OCI-LY7 (cell line): ENCODE measurements at regions not wholly inside any gene's neighbourhood (a gene's known extent, or its start where the extent isn't known, plus 50 kb on each side); places are given as distances from the start of the nearest gene placed in this dataset.

Experiments
- BruUV-seq: library from RNA; stranded (reverse); fragments of 400-500 nt; replicated peaks from 2 replicates; lab custom pipeline; 2021; lab: Mats Ljungman, UMichigan
- CTCF ChIA-PET: fragments of 300-600 bp; sonication (Branson Sonifier 250); formaldehyde crosslinking; loops from one replicate; lab custom pipeline; 2022; ENCODE audit warnings: antibody characterized with exemption; ENCODE audit not compliant: unreplicated experiment; lab: Charles Lee
- POLR2A ChIA-PET: fragments of 300-600 bp; sonication (Branson Sonifier 250); formaldehyde crosslinking; loops from one replicate; lab custom pipeline; 2022; ENCODE audit warnings: antibody characterized with exemption; lab: Charles Lee
- DNase-seq: peaks from one replicate; pipeline ENCODE4 v3.0.0-alpha.2; 2015; ENCODE audit warnings: low spot score
- H2AFZ ChIP-seq: fragments of 200-600 bp; sonication (generic), shearing (Covaris generic); 2 replicates; pipeline ENCODE4 v1.6.1; 2014; ENCODE audit warnings: mild to moderate bottlenecking, antibody characterized with exemption, low read length, moderate library complexity
- H3K27ac ChIP-seq: fragments of 200-600 bp; sonication (generic); 2 replicates; pipeline ENCODE4 v1.5.1; 2014; ENCODE audit warnings: mixed run types, low read depth, mild to moderate bottlenecking, moderate library complexity, low read length, inconsistent platforms; ENCODE audit not compliant: poor library complexity, severe bottlenecking
- H3K36me3 ChIP-seq: fragments of 200-600 bp; sonication (generic); 2 replicates; pipeline ENCODE4 v1.6.1; 2014; ENCODE audit warnings: mild to moderate bottlenecking, antibody characterized with exemption, low read length, moderate library complexity, mixed read lengths; ENCODE audit not compliant: insufficient read depth
- H3K4me1 ChIP-seq: fragments of 200-600 bp; sonication (generic); 2 replicates; pipeline ENCODE4 v1.5.1; 2014; ENCODE audit warnings: mild to moderate bottlenecking, low read length; ENCODE audit not compliant: insufficient read depth, poor library complexity, severe bottlenecking
- H3K4me2 ChIP-seq: fragments of 200-600 bp; sonication (generic); 2 replicates; pipeline ENCODE4 v1.6.1; 2014; ENCODE audit warnings: mild to moderate bottlenecking, low read length
- H3K4me3 ChIP-seq: fragments of 200-600 bp; sonication (generic); 2 replicates; pipeline ENCODE4 v1.5.1; 2014; ENCODE audit warnings: mild to moderate bottlenecking, low read depth, low read length; ENCODE audit not compliant: poor library complexity, severe bottlenecking
- H3K79me2 ChIP-seq: fragments of 200-600 bp; sonication (generic); 2 replicates; pipeline ENCODE4 v1.6.1; 2016; ENCODE audit warnings: low read depth, mild to moderate bottlenecking, low read length, moderate library complexity, mixed read lengths; ENCODE audit not compliant: insufficient read depth
- H3K9me2 ChIP-seq: fragments of 200-600 bp; sonication (generic); 2 replicates; pipeline ENCODE4 v1.6.1; 2016; ENCODE audit warnings: mild to moderate bottlenecking, low read length, mixed read lengths; ENCODE audit not compliant: insufficient read depth
- H3K9me3 ChIP-seq: fragments of 200-600 bp; sonication (generic); 2 replicates; pipeline ENCODE4 v1.6.1; 2014; ENCODE audit warnings: mild to moderate bottlenecking, mixed run types, low read length, mixed read lengths
- H4K20me1 ChIP-seq: fragments of 200-600 bp; sonication (generic); 2 replicates; pipeline ENCODE4 v1.6.1; 2014; ENCODE audit warnings: mild to moderate bottlenecking, antibody characterized with exemption, low read length, moderate library complexity, mixed read lengths; ENCODE audit not compliant: insufficient read depth
- CTCF ChIP-seq: fragments of 200-600 bp; sonication (generic); conservative IDR thresholded peaks from 2 replicates; pipeline ENCODE4 v1.5.1; 2014; ENCODE audit warnings: mild to moderate bottlenecking, antibody characterized with exemption, low read length, moderate library complexity, mixed read lengths
- EZH2phosphoT487 ChIP-seq: fragments of 200-600 bp; sonication (generic); IDR thresholded peaks from 2 replicates; pipeline ENCODE4 v1.6.1; 2018; ENCODE audit warnings: low read depth, borderline replicate concordance, mild to moderate bottlenecking, mixed run types, antibody characterized with exemption, low read length, moderate library complexity, mixed read lengths
- intact Hi-C: fragments of 100-400 bp; cut with micrococcal nuclease; formaldehyde crosslinking; loops from one replicate; pipeline ENCODE4 v1.10.0; 2022; ENCODE audit not compliant: unreplicated experiment

DNA sequence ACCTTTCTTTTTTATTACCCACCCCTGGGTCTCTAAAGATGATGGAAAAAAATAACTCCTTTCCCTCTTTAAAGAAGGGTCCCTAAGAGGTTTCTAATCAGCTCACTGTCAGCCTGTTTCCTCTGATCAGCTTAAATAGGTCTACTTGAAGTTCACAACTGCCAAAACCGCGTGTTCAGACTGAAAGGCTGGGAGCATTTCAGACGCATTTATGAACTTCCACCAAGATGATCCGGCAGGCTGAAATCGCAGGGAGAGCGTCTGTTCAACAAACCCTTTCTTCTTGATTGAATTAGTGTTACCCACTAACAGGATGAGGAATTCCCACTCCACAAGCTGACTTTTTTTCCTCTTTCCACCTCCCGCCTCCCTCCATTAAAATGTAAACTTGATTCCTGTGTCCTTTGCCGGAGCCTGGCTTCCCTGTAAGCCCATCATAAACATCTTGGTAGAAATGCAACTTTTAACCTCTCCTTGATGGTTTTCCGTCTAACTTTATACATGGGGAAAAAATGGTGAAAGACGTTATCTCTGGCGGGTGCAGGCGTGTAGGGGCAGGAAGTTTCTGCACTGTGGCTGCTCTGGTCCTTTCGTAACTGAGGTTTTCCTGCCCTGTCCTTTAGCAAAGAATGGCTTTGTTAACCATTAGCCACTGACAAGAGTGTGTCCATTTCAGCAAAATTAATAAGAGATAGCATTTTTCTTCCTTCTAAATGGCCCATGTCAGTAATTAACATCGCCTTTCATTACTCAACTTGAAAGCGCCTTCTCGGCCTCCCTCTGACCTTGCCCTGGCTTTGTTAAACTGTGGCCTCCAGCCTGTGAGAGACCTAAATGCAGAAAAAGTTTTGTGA lies 130.7 kb downstream of the BAMBI start:
- no peak overlapping the region for H3K27ac ChIP-seq
- CTCF ChIA-PET: no interaction called here
- no peaks in the 10 kb centered on the region for H3K4me1 ChIP-seq
- H3K9me2 ChIP-seq: no peaks in the 10 kb centered on the region
- DNase-seq: no peak
- POLR2A ChIA-PET: interaction anchor here (0.8 kb wide), 1 partner anchor 40 kb away, joined by 3 read pairs; no protein-coding TSS in a partner anchor
- H3K79me2 ChIP-seq: no peaks in the 10 kb centered on the region
- no TSS peak for BruUV-seq
- no peaks in the 10 kb centered on the region for H3K36me3 ChIP-seq
- no peaks in the 10 kb centered on the region for H4K20me1 ChIP-seq
- no peaks in the 10 kb centered on the region for H3K9me3 ChIP-seq
- H3K4me3 ChIP-seq: no peak overlapping the region
- no peak overlapping the region for H2AFZ ChIP-seq
- intact Hi-C loops: no loop called here
- TF ChIP-seq CTCF: no peak
- no peak for TF ChIP-seq EZH2phosphoT487
- no peak overlapping the region for H3K4me2 ChIP-seq

DNA sequence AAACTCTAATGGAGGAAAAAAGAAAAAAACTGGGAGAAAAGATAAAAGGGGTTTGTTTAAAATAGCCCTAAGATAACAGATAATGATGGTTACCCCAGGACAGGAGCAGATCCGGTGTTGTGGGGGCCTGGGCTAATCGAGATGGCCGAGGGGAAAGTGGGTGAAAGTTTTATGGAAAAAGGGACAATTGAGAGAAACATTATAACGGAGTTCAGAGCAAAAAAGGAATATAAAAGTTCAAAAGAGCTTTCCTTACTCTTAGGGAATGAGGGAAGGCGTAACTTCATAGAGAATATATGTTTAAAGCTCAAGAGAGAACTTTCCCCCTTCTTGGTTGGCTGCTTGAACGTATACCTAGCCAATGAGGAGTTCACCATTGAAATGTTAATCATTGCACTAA lies 131.4 kb downstream of the BAMBI start:
- Histone ChIP-seq H3K9me2 (no peaks in the 10 kb centered on the region), H3K4me3 (no peak overlapping the region), H3K27ac (no peak overlapping the region), H3K36me3 (no peaks in the 10 kb centered on the region), H3K4me2 (no peak overlapping the region), H3K9me3 (no peaks in the 10 kb centered on the region), H3K79me2 (no peaks in the 10 kb centered on the region), H4K20me1 (no peaks in the 10 kb centered on the region), H3K4me1 (no peaks in the 10 kb centered on the region), H2AFZ (no peak overlapping the region)
- intact Hi-C loops: no loop called here
- BruUV-seq: no TSS peak
- no peak for DNase-seq
- ChIA-PET POLR2A (no interaction called here), CTCF (no interaction called here)
- TF ChIP-seq EZH2phosphoT487 (no peak), CTCF (no peak)
